SK-N-SH (cell line): ENCODE measurements at regions not wholly inside any gene's neighbourhood (a gene's known extent, or its start where the extent isn't known, plus 50 kb on each side); places are given as distances from the start of the nearest gene placed in this dataset.

Experiments used
- CTCF ChIA-PET: fragments of 300-600, 350-600 bp; formaldehyde crosslinking; extraction: SDS; loops from one replicate; lab custom pipeline; 2021; lab: Yijun Ruan, JAX
- POLR2A ChIA-PET: fragments of 350-600 bp; sonication (Branson Sonifier 250); formaldehyde crosslinking; extraction: SDS; loops from one replicate; lab custom pipeline; 2020; ENCODE audit warnings: antibody characterized with exemption, inconsistent platforms; lab: Yijun Ruan, JAX
- DNase-seq: peaks from one replicate; pipeline ENCODE4 v3.0.0; 2012
- H2AFZ ChIP-seq: fragments of 200-600 bp; sonication (generic); 2 replicates; pipeline ENCODE4 v1.8.1; 2016; ENCODE audit warnings: antibody characterized with exemption, mild to moderate bottlenecking, low read depth
- H3F3A ChIP-seq: fragments of 200-600 bp; sonication (generic); replicated peaks from 2 replicates; pipeline ENCODE3; 2016; ENCODE audit warnings: antibody characterized with exemption, mild to moderate bottlenecking; ENCODE audit not compliant: insufficient read depth
- H3K27ac ChIP-seq, 2 experiments: fragments of 200-500 bp in 1 of 2; fragments of 200-600 bp in 1 of 2; sonication (Bioruptor generic) in 1 of 2; sonication (generic), shearing (Covaris generic) in 1 of 2; 2 replicates each; pipeline versions ENCODE4 v1.5.1 to v1.6.1; 2014 to 2016; ENCODE audit warnings: low read depth in 2 of 2, inconsistent platforms in 1 of 2, low read length in 1 of 2, mild to moderate bottlenecking in 1 of 2, mixed read lengths in 1 of 2
- H3K27me3 ChIP-seq: fragments of 200-600 bp; sonication (generic), shearing (Covaris generic); 2 replicates; pipeline ENCODE4 v1.6.1; 2016; ENCODE audit warnings: mixed run types; ENCODE audit not compliant: insufficient read depth
- H3K36me3 ChIP-seq, 2 experiments: fragments of 200-500 bp in 1 of 2; fragments of 200-600 bp in 1 of 2; sonication (Bioruptor generic) in 1 of 2; sonication (generic) in 1 of 2; replicated peaks in 1 of 2; 2 replicates each; pipeline versions ENCODE3 to v1.5.1; 2014 to 2016; ENCODE audit warnings: low read length in 1 of 2, mild to moderate bottlenecking in 1 of 2; ENCODE audit not compliant: insufficient read depth in 2 of 2, control insufficient read depth in 1 of 2
- H3K4me1 ChIP-seq, 2 experiments: fragments of 200-500 bp in 1 of 2; fragments of 200-600 bp in 1 of 2; sonication (Bioruptor generic) in 1 of 2; sonication (generic), shearing (Covaris generic) in 1 of 2; 2 replicates each; pipeline versions ENCODE4 v1.5.1 to v1.6.1; 2014 to 2016; ENCODE audit warnings: low read depth in 1 of 2, low read length in 1 of 2, mixed run types in 1 of 2; ENCODE audit not compliant: insufficient read depth in 2 of 2, control insufficient read depth in 1 of 2
- H3K4me2 ChIP-seq: fragments of 200-600 bp; sonication (generic), shearing (Covaris generic); 2 replicates; pipeline ENCODE4 v1.6.1; 2017; ENCODE audit warnings: mixed run types
- H3K4me3 ChIP-seq, 2 experiments: fragments of 200-500 bp in 1 of 2; fragments of 200-600 bp in 1 of 2; sonication (Bioruptor generic) in 1 of 2; sonication (generic), shearing (Covaris generic) in 1 of 2; 2 replicates each; pipeline versions ENCODE4 v1.5.1 to v1.8.1; 2014 to 2016; ENCODE audit warnings: low read depth in 2 of 2, inconsistent platforms in 1 of 2, low read length in 1 of 2, mild to moderate bottlenecking in 1 of 2, mixed read lengths in 1 of 2, moderate library complexity in 1 of 2
- H3K79me2 ChIP-seq: fragments of 200-600 bp; sonication (generic); 2 replicates; pipeline ENCODE4 v1.8.1; 2017; ENCODE audit warnings: mild to moderate bottlenecking; ENCODE audit not compliant: insufficient read depth
- H3K9ac ChIP-seq: fragments of 200-600 bp; sonication (generic); 2 replicates; pipeline ENCODE4 v1.6.1; 2017; ENCODE audit warnings: mixed run types
- H3K9me2 ChIP-seq: fragments of 200-600 bp; sonication (generic); 2 replicates; pipeline ENCODE4 v1.6.1; 2017; ENCODE audit warnings: mixed run types
- H3K9me3 ChIP-seq: fragments of 200-600 bp; sonication (generic); 2 replicates; pipeline ENCODE4 v1.6.1; 2017; ENCODE audit warnings: mixed run types, mild to moderate bottlenecking, moderate library complexity
- H4K20me1 ChIP-seq: fragments of 200-600 bp; sonication (generic); 2 replicates; pipeline ENCODE4 v1.6.1; 2017; ENCODE audit warnings: mild to moderate bottlenecking, mixed run types; ENCODE audit not compliant: insufficient read depth
- CTCF ChIP-seq: fragments of 200-600 bp; sonication (generic); IDR thresholded peaks from 2 replicates; pipeline ENCODE4 v1.6.1; 2017; ENCODE audit warnings: antibody characterized with exemption, mild to moderate bottlenecking, moderate library complexity
- FOSL2 ChIP-seq: IDR thresholded peaks from 2 replicates; pipeline ENCODE4 v1.4.0; 2012; ENCODE audit warnings: low read depth, mild to moderate bottlenecking, moderate library complexity, borderline replicate concordance
- FOXJ3 ChIP-seq: sonication (generic); formaldehyde crosslinking; IDR thresholded peaks from 2 replicates; pipeline ENCODE4 v1.5.1; 2020; ENCODE audit warnings: mild to moderate bottlenecking, missing genetic modification reagents
- GABPA ChIP-seq: IDR thresholded peaks from 2 replicates; pipeline ENCODE4 v1.4.0; 2012; ENCODE audit warnings: low read depth, mild to moderate bottlenecking
- GATA2 ChIP-seq: sonication (generic); formaldehyde crosslinking; IDR thresholded peaks from 2 replicates; pipeline ENCODE4 v1.5.0; 2020; ENCODE audit warnings: mild to moderate bottlenecking, missing genetic modification reagents
- IRF3 ChIP-seq: fragments of 150-350 bp; IDR thresholded peaks from 2 replicates; pipeline ENCODE4 v1.6.1; 2016; ENCODE audit warnings: mild to moderate bottlenecking, low read depth, low read length
- MAX ChIP-seq: IDR thresholded peaks from 2 replicates; pipeline ENCODE4 v1.4.0; 2012; ENCODE audit warnings: low read depth
- MEF2A ChIP-seq: IDR thresholded peaks from 2 replicates; pipeline ENCODE4 v1.4.0; 2012; ENCODE audit warnings: low read depth, borderline replicate concordance
- NFIC ChIP-seq: IDR thresholded peaks from 2 replicates; pipeline ENCODE4 v1.4.0; 2012; ENCODE audit warnings: borderline replicate concordance
- PBX3 ChIP-seq: IDR thresholded peaks from 2 replicates; pipeline ENCODE4; 2012
- RCOR1 ChIP-seq: fragments of 150-350 bp; IDR thresholded peaks from 2 replicates; pipeline ENCODE4 v1.6.1; 2017; ENCODE audit warnings: antibody characterized with exemption, low read length
- SIN3A ChIP-seq: IDR thresholded peaks from 2 replicates; pipeline ENCODE4 v1.6.1; 2012; ENCODE audit warnings: low read depth, mild to moderate bottlenecking, low read length, moderate library complexity, borderline replicate concordance
- TCF12 ChIP-seq: IDR thresholded peaks from 2 replicates; pipeline ENCODE4 v1.4.0; 2012
- TEAD4 ChIP-seq: IDR thresholded peaks from 2 replicates; pipeline ENCODE4 v1.4.0; 2012; ENCODE audit warnings: mild to moderate bottlenecking, borderline replicate concordance; ENCODE audit not compliant: insufficient read depth
- USF2 ChIP-seq: fragments of 150-350 bp; IDR thresholded peaks from 2 replicates; pipeline ENCODE4 v1.6.1; 2017; ENCODE audit warnings: antibody characterized with exemption, low read length, low read depth, borderline replicate concordance
- YY1 ChIP-seq: IDR thresholded peaks from 2 replicates; pipeline ENCODE4 v1.4.0; 2012; ENCODE audit warnings: low read depth, mild to moderate bottlenecking
- WGBS: methylation state at CpG from one replicate; pipeline ENCODE4 v1.1.6; 2017; ENCODE audit warnings: low lambda C conversion rate; 5-methylcytosine and 5-hydroxymethylcytosine counted together

- no peak for TF ChIP-seq PBX3
- no peak for TF ChIP-seq FOSL2
- no peak for TF ChIP-seq GATA2 (CRISPR knock-in tag)
- TF ChIP-seq IRF3 = no peak
- no peak for TF ChIP-seq CTCF
- TF ChIP-seq USF2 = no peak
- no peak for TF ChIP-seq SIN3A
- no peak for TF ChIP-seq MEF2A
- no peak overlapping the region for H3K27ac ChIP-seq
- ChIA-PET CTCF (no interaction called here), POLR2A (no interaction called here)
- H3K27me3 ChIP-seq = no peaks in the 10 kb centered on the region
- H3K9me2 ChIP-seq = no peaks in the 10 kb centered on the region
- no peak for DNase-seq
- H3K79me2 ChIP-seq = no peaks in the 10 kb centered on the region
- H3K9ac ChIP-seq = no peak overlapping the region
- H3K36me3 ChIP-seq = no peaks in the 10 kb centered on the region
- H3K4me3 ChIP-seq = no peak overlapping the region
- no peaks in the 10 kb centered on the region for H3K4me1 ChIP-seq
- H4K20me1 ChIP-seq = no peaks in the 10 kb centered on the region
- WGBS = 11% methylated on average over 1 of the region's 1 CpG
- no peak overlapping the region for H3K4me2 ChIP-seq
- no peaks in the 10 kb centered on the region for H3K9me3 ChIP-seq
- H3F3A ChIP-seq = no peaks in the 10 kb centered on the region
- no peak overlapping the region for H2AFZ ChIP-seq
Observed at GRCh38 chr7:86091369-86091768, 552.3 kb upstream of the GRM3 start.

GRCh38 chr7:86089455-86089854 is 554.3 kb upstream of the GRM3 start:
- no peaks in the 10 kb centered on the region for H3F3A ChIP-seq
- no peak overlapping the region for H3K9ac ChIP-seq
- H3K9me3 ChIP-seq = no peaks in the 10 kb centered on the region
- ChIA-PET CTCF (no interaction called here), POLR2A (no interaction called here)
- no peaks in the 10 kb centered on the region for H3K9me2 ChIP-seq
- no peak for DNase-seq
- WGBS = 0% methylated on average over 1 of the region's 1 CpG
- no peak overlapping the region for H3K4me3 ChIP-seq
- no peaks in the 10 kb centered on the region for H4K20me1 ChIP-seq
- H3K4me1 ChIP-seq = no peaks in the 10 kb centered on the region
- H3K27ac ChIP-seq = no peak overlapping the region
- no peak overlapping the region for H2AFZ ChIP-seq
- H3K27me3 ChIP-seq = no peaks in the 10 kb centered on the region
- H3K36me3 ChIP-seq = no peaks in the 10 kb centered on the region
- H3K79me2 ChIP-seq = no peaks in the 10 kb centered on the region
- H3K4me2 ChIP-seq = no peak overlapping the region
- TF ChIP-seq TCF12 (no peak), MAX (no peak), MEF2A (no peak), RCOR1 (no peak), FOXJ3 (CRISPR knock-in tag) (no peak), USF2 (no peak), TEAD4 (no peak), YY1 (no peak), NFIC (no peak), PBX3 (no peak), GABPA (no peak), GATA2 (CRISPR knock-in tag) (no peak)
